HEK293 (cell line): ENCODE measurements at regions not wholly inside any gene's neighbourhood (a gene's known extent, or its start where the extent isn't known, plus 50 kb on each side); places are given as distances from the start of the nearest gene placed in this dataset.

ENCODE experiments used
- CTCF ChIA-PET: fragments of 350-600 bp; formaldehyde crosslinking; extraction: SDS; loops from one replicate; lab custom pipeline; 2021; ENCODE audit warnings: antibody characterized with exemption; lab: Yijun Ruan, JAX
- POLR2A ChIA-PET: fragments of 300-600 bp; formaldehyde crosslinking; extraction: SDS; loops from one replicate; lab custom pipeline; 2020; ENCODE audit warnings: antibody characterized with exemption, inconsistent platforms; lab: Yijun Ruan, JAX
- H3K27ac ChIP-seq: fragments of 200-500 bp; sonication (Bioruptor generic); 2 replicates; pipeline ENCODE4 v1.5.1; 2014; ENCODE audit warnings: low read depth, low read length, control low read depth, inconsistent platforms; ENCODE audit errors: extremely low read depth
- H3K36me3 ChIP-seq, 2 experiments: fragments of 200-500 bp in 1 of 2; sonication (Bioruptor generic) in 1 of 2; 1 replicate in 1 of 2; 2 replicates in 1 of 2; pipeline ENCODE4 v1.5.1; 2014 to 2017; ENCODE audit warnings: inconsistent platforms in 2 of 2, low read length in 2 of 2; ENCODE audit not compliant: control insufficient read depth in 2 of 2, insufficient read depth in 1 of 2
- H3K4me1 ChIP-seq: fragments of 200-500 bp; sonication (Bioruptor generic); 2 replicates; pipeline ENCODE4 v1.5.1; 2014; ENCODE audit warnings: mild to moderate bottlenecking, low read length, inconsistent platforms; ENCODE audit not compliant: control insufficient read depth, insufficient read depth
- H3K4me3 ChIP-seq: 2 replicates; pipeline ENCODE4 v1.5.1; 2011; ENCODE audit warnings: low read depth, mild to moderate bottlenecking, control low read depth, low read length, moderate library complexity
- H3K9me3 ChIP-seq: fragments of 200-500 bp; sonication (Bioruptor generic); 2 replicates; pipeline ENCODE4 v1.5.1; 2014; ENCODE audit warnings: low read depth, low read length, inconsistent platforms; ENCODE audit not compliant: control insufficient read depth, insufficient read depth
- BCL11B ChIP-seq: fragments of 450-650 bp; formaldehyde crosslinking; IDR thresholded peaks from 2 replicates; pipeline ENCODE4 v1.5.1; 2016; ENCODE audit warnings: low read depth, missing biosample characterization, missing genetic modification characterization
- GLI2 ChIP-seq: fragments of 450-650 bp; formaldehyde crosslinking; IDR thresholded peaks from 2 replicates; pipeline ENCODE4; 2017; ENCODE audit warnings: missing biosample characterization, missing genetic modification characterization, low read depth, borderline replicate concordance
- SCRT1 ChIP-seq: fragments of 450-650 bp; formaldehyde crosslinking; IDR thresholded peaks from 2 replicates; pipeline ENCODE4 v1.5.1; 2016; ENCODE audit warnings: missing biosample characterization, missing genetic modification characterization, borderline replicate concordance
- YY1 ChIP-seq: fragments of 450-650 bp; formaldehyde crosslinking; IDR thresholded peaks from 2 replicates; pipeline ENCODE4 v1.5.1; 2018; ENCODE audit warnings: missing biosample characterization, missing genetic modification characterization
- YY2 ChIP-seq: fragments of 450-650 bp; formaldehyde crosslinking; IDR thresholded peaks from 2 replicates; pipeline ENCODE4 v1.5.1; 2016; ENCODE audit warnings: missing biosample characterization, missing genetic modification characterization
- ZIC2 ChIP-seq: fragments of 450-650 bp; formaldehyde crosslinking; IDR thresholded peaks from 2 replicates; pipeline ENCODE4 v1.5.1; 2016; ENCODE audit warnings: missing biosample characterization, missing genetic modification characterization
- ZNF121 ChIP-seq: fragments of 450-650 bp; formaldehyde crosslinking; IDR thresholded peaks from 2 replicates; pipeline ENCODE4 v1.5.1; 2016; ENCODE audit warnings: missing biosample characterization, missing genetic modification characterization
- ZNF155 ChIP-seq: fragments of 450-650 bp; formaldehyde crosslinking; IDR thresholded peaks from 2 replicates; pipeline ENCODE4 v1.5.1; 2016; ENCODE audit warnings: missing biosample characterization, missing genetic modification characterization
- ZNF16 ChIP-seq: fragments of 450-650 bp; formaldehyde crosslinking; IDR thresholded peaks from 2 replicates; pipeline ENCODE4 v1.5.1; 2016; ENCODE audit warnings: low read depth, missing biosample characterization, missing genetic modification characterization
- ZNF174 ChIP-seq: fragments of 450-650 bp; formaldehyde crosslinking; IDR thresholded peaks from 2 replicates; pipeline ENCODE4 v1.5.0; 2017; ENCODE audit warnings: missing biosample characterization, mild to moderate bottlenecking, missing genetic modification characterization
- ZNF184 ChIP-seq: fragments of 450-650 bp; IDR thresholded peaks from 2 replicates; pipeline ENCODE4 v1.5.1; 2018; ENCODE audit warnings: missing biosample characterization, mild to moderate bottlenecking, missing genetic modification characterization
- ZNF302 ChIP-seq: fragments of 450-650 bp; formaldehyde crosslinking; IDR thresholded peaks from 2 replicates; pipeline ENCODE4 v1.5.1; 2016; ENCODE audit warnings: missing biosample characterization, missing genetic modification characterization, low read depth
- ZNF335 ChIP-seq: fragments of 450-650 bp; formaldehyde crosslinking; conservative IDR thresholded peaks from 2 replicates; pipeline ENCODE4 v1.5.1; 2016; ENCODE audit warnings: missing biosample characterization, missing genetic modification characterization
- ZNF350 ChIP-seq: fragments of 450-650 bp; formaldehyde crosslinking; IDR thresholded peaks from 2 replicates; pipeline ENCODE4 v1.5.0; 2017; ENCODE audit warnings: missing biosample characterization, mild to moderate bottlenecking, missing genetic modification characterization
- ZNF416 ChIP-seq: fragments of 450-650 bp; formaldehyde crosslinking; IDR thresholded peaks from 2 replicates; pipeline ENCODE4 v1.5.1; 2016; ENCODE audit warnings: missing biosample characterization, missing genetic modification characterization
- ZNF529 ChIP-seq: fragments of 450-650 bp; formaldehyde crosslinking; IDR thresholded peaks from 2 replicates; pipeline ENCODE4 v1.5.1; 2017; ENCODE audit warnings: missing genetic modification characterization, missing biosample characterization; ENCODE audit not compliant: insufficient replicate concordance
- ZNF555 ChIP-seq: fragments of 450-650 bp; formaldehyde crosslinking; conservative IDR thresholded peaks from 2 replicates; pipeline ENCODE4 v1.5.1; 2017; ENCODE audit warnings: missing biosample characterization, mild to moderate bottlenecking, missing genetic modification characterization, inconsistent platforms
- ZNF629 ChIP-seq: fragments of 450-650 bp; formaldehyde crosslinking; IDR thresholded peaks from 2 replicates; pipeline ENCODE4 v1.5.1; 2017; ENCODE audit warnings: missing biosample characterization, missing genetic modification characterization
- ZNF791 ChIP-seq: fragments of 450-650 bp; formaldehyde crosslinking; IDR thresholded peaks from 2 replicates; pipeline ENCODE4 v1.5.1; 2016; ENCODE audit warnings: missing biosample characterization, missing genetic modification characterization
- TF ChIP-seq, protein P1 (sequence below): fragments of 450-650 bp; IDR thresholded peaks from 2 replicates; pipeline ENCODE4 v1.5.1; 2018; ENCODE audit warnings: missing biosample characterization, missing genetic modification characterization
- TF ChIP-seq, protein P2 (sequence below): fragments of 450-650 bp; formaldehyde crosslinking; IDR thresholded peaks from 2 replicates; pipeline ENCODE4 v1.5.1; 2016; ENCODE audit warnings: missing biosample characterization, missing genetic modification characterization
- TF ChIP-seq, protein P3 (sequence below): fragments of 450-650 bp; formaldehyde crosslinking; IDR thresholded peaks from 2 replicates; pipeline ENCODE4 v1.5.1; 2016; ENCODE audit warnings: missing biosample characterization, missing genetic modification characterization
- TF ChIP-seq, protein P4 (sequence below): fragments of 450-650 bp; formaldehyde crosslinking; IDR thresholded peaks from 2 replicates; pipeline ENCODE4 v1.5.1; 2017; ENCODE audit warnings: missing biosample characterization, missing genetic modification characterization

DNA sequence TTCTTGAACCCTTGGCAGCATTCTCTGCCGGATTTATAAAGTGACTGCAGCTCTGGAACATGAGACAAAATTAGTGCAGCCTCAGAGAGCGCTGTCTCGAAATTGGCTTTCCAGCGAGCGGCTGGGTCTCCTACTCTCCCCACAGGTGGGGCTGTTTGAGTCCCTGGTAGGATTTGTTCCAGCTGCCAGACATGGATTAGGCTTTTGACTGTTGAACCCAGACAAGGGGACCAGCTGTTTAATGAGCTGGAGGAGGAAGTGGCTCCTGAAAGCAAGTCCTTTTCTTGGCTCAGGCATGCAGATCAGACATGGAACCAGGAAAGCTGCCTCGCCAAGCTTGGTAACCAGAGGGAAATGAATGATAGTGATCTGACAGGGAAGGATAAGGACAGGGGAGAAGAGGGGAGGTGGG is 69.6 kb downstream of the UBIAD1 start:
- no peak overlapping the region for H3K27ac ChIP-seq

DNA sequence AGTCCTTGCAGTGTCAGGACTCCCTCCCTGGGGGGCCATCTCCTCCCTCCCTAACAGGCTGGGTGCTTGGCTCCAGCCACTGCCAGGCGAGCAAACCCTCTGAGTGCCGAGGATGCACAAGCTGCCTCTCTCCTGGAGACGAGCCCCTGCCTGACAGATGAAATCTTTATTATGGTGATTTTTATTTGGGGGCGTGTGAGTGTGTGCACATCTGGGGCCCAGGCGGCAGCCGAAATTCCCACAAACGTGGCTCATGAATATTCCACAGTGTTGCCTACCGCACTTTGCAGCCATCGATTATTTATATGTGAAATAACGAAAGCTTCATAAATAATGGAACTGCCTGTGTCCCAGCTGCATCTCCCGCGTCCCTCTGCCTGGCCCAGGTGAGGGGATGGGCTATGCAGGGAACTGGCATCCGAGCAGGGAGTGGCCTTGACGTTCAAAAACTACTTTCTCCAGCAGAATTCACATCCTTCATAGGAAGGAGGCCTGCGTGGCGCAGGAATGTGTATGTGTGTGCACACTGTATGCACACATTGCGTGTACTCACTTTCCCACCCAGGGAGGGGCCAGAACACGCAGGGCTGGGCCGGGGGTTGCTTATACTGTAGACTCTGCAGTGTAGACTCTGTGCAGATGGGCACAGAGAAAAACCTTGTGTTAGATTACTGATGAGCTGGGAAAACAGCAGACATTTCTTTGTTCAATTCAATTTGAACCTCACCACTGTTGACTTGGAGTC is 73.1 kb downstream of the UBIAD1 start:
- H3K36me3 ChIP-seq = no peaks in the 10 kb centered on the region
- CTCF ChIA-PET = interaction anchor here (0.6 to 1.0 kb wide), 2 partner anchors 8 to 307 kb away, joined by 4 read pairs; no protein-coding TSS in a partner anchor
- no peak overlapping the region for H3K27ac ChIP-seq
- POLR2A ChIA-PET = no interaction called here
- TF ChIP-seq ZNF174 (tag by site-specific recombination) (no peak), ZNF302 (no peak), ZNF121 (tag by site-specific recombination) (no peak), ZNF16 (tag by site-specific recombination) (no peak), ZNF529 (tag by site-specific recombination) (no peak), ZNF350 (tag by site-specific recombination) (no peak), ZNF555 (tag by site-specific recombination) (no peak), ZNF791 (tag by site-specific recombination) (no peak), ZNF629 (tag by site-specific recombination) (no peak), YY2 (no peak), BCL11B (no peak)
- TF ChIP-seq, protein P1, sequence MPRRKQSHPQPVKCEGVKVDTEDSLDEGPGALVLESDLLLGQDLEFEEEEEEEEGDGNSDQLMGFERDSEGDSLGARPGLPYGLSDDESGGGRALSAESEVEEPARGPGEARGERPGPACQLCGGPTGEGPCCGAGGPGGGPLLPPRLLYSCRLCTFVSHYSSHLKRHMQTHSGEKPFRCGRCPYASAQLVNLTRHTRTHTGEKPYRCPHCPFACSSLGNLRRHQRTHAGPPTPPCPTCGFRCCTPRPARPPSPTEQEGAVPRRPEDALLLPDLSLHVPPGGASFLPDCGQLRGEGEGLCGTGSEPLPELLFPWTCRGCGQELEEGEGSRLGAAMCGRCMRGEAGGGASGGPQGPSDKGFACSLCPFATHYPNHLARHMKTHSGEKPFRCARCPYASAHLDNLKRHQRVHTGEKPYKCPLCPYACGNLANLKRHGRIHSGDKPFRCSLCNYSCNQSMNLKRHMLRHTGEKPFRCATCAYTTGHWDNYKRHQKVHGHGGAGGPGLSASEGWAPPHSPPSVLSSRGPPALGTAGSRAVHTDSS = no peak
- no peaks in the 10 kb centered on the region for H3K4me1 ChIP-seq
- no peaks in the 10 kb centered on the region for H3K9me3 ChIP-seq
- no peak overlapping the region for H3K4me3 ChIP-seq

More for the DNA sequence above, 69.6 kb downstream of the UBIAD1 start:
- no peaks in the 10 kb centered on the region for H3K4me1 ChIP-seq
- ChIA-PET CTCF (interaction anchor here (0.6 to 1.6 kb wide), 3 partner anchors 15 to 71 kb away, joined by 3 to 5 read pairs (median 4); no protein-coding TSS in a partner anchor), POLR2A (no interaction called here)
- H3K4me3 ChIP-seq = no peak overlapping the region
- no peaks in the 10 kb centered on the region for H3K9me3 ChIP-seq
- H3K36me3 ChIP-seq = no peaks in the 10 kb centered on the region
- TF ChIP-seq, protein P2, sequence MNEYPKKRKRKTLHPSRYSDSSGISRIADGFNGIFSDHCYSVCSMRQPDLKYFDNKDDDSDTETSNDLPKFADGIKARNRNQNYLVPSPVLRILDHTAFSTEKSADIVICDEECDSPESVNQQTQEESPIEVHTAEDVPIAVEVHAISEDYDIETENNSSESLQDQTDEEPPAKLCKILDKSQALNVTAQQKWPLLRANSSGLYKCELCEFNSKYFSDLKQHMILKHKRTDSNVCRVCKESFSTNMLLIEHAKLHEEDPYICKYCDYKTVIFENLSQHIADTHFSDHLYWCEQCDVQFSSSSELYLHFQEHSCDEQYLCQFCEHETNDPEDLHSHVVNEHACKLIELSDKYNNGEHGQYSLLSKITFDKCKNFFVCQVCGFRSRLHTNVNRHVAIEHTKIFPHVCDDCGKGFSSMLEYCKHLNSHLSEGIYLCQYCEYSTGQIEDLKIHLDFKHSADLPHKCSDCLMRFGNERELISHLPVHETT (tag by site-specific recombination) = no peak
- no peak for TF ChIP-seq GLI2 (tag by site-specific recombination)

DNA sequence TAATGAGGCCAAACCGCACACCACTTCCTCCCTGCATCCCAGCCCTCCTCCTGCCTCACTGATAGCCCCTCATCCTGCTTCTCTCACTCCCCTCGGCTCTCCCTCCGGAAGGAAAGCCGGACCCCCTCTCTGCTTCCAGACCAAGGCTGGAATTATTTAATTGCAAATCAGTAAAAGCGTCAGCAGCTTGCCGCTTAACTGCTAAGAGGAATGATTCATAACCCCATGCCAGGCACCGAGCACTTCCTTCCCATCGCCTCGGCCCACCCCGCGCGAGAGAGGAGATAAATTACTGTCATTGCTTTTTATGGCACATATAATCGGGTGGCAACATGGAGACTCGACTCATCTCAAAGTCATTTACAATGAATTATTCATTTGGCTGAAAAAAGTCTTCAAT is 77.3 kb downstream of the UBIAD1 start:
- no peaks in the 10 kb centered on the region for H3K36me3 ChIP-seq
- no peak for TF ChIP-seq ZNF155
- TF ChIP-seq, protein P2 (tag by site-specific recombination) = no peak
- TF ChIP-seq, protein P3, sequence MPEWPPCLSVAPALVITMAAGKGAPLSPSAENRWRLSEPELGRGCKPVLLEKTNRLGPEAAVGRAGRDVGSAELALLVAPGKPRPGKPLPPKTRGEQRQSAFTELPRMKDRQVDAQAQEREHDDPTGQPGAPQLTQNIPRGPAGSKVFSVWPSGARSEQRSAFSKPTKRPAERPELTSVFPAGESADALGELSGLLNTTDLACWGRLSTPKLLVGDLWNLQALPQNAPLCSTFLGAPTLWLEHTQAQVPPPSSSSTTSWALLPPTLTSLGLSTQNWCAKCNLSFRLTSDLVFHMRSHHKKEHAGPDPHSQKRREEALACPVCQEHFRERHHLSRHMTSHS (tag by site-specific recombination) = no peak
- no peak for TF ChIP-seq ZIC2
- TF ChIP-seq SCRT1 (tag by site-specific recombination) = no peak
- TF ChIP-seq ZNF416 (tag by site-specific recombination) = no peak
- TF ChIP-seq ZNF335 (tag by site-specific recombination) = no peak
- no peak for TF ChIP-seq ZNF184 (tag by site-specific recombination)
- TF ChIP-seq, protein P4, sequence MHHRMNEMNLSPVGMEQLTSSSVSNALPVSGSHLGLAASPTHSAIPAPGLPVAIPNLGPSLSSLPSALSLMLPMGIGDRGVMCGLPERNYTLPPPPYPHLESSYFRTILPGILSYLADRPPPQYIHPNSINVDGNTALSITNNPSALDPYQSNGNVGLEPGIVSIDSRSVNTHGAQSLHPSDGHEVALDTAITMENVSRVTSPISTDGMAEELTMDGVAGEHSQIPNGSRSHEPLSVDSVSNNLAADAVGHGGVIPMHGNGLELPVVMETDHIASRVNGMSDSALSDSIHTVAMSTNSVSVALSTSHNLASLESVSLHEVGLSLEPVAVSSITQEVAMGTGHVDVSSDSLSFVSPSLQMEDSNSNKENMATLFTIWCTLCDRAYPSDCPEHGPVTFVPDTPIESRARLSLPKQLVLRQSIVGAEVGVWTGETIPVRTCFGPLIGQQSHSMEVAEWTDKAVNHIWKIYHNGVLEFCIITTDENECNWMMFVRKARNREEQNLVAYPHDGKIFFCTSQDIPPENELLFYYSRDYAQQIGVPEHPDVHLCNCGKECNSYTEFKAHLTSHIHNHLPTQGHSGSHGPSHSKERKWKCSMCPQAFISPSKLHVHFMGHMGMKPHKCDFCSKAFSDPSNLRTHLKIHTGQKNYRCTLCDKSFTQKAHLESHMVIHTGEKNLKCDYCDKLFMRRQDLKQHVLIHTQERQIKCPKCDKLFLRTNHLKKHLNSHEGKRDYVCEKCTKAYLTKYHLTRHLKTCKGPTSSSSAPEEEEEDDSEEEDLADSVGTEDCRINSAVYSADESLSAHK (tag by site-specific recombination) = no peak
- TF ChIP-seq GLI2 (tag by site-specific recombination) = no peak
- TF ChIP-seq YY1 (tag by site-specific recombination) = no peak
- no peak overlapping the region for H3K4me3 ChIP-seq
- H3K4me1 ChIP-seq = no peaks in the 10 kb centered on the region
- H3K27ac ChIP-seq = no peak overlapping the region
- ChIA-PET POLR2A (no interaction called here), CTCF (interaction anchor here (0.6 to 1.8 kb wide), 2 partner anchors 14 to 34 kb away, joined by 3 to 6 read pairs; no protein-coding TSS in a partner anchor)
- H3K9me3 ChIP-seq = no peaks in the 10 kb centered on the region
